GM19240 (cell line): ENCODE measurements at regions not wholly inside any gene's neighbourhood (a gene's known extent, or its start where the extent isn't known, plus 50 kb on each side); places are given as distances from the start of the nearest gene placed in this dataset.
"Not testable (repeated sequence)": the region's sequence is repeated elsewhere in the genome, so short reads cannot be mapped to it uniquely, and the experiment has no call there.

Experiments used
- DNase-seq: peaks from one replicate; pipeline ENCODE4 v3.0.0; 2011; ENCODE audit warnings: low spot score; ENCODE audit not compliant: insufficient read length

- no peak for DNase-seq
These were observed 325.8 kb upstream of the IGF1R start for GRCh38 chr15:98322581-98322980.

DNA sequence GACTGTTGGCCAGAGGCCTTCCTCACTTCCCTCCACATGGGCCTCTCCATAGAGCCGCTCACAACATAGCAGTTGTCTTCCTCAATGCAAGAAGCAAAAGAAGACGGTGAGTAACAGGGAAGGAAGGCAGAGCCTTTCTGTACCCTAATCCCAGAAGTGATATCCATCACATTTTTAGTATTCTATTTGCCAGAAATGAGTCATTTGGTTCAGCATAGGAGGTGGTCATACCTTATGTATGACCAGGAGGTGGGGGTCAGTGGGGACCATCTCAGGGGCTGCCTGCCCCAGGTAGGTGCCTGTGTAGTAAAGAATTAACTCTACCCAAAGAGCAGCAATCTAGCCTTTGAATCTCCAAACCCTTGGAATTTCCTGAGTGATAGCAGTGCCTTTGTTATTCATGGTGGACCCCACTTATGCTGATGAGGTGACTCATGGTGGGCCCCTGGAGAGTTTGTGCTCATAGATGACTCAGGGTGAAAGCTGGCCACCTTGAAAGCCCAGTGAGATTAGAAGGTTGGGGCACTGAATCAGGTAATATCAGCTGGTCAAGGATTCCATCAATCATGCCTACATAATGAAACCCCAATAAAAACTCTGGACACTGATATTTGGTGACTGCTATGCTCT is 323.9 kb upstream of the IGF1R start:
- no peak for DNase-seq

- DNase-seq, result no peak
These were observed 321.5 kb upstream of the IGF1R start for GRCh38 chr15:98326804-98327203.

- DNase-seq, result no peak
These were observed 318.1 kb upstream of the IGF1R start for GRCh38 chr15:98330258-98330657.

GRCh38 chr15:98330692-98331435 is 317.5 kb upstream of the IGF1R start:
- DNase-seq, result no peak

DNA sequence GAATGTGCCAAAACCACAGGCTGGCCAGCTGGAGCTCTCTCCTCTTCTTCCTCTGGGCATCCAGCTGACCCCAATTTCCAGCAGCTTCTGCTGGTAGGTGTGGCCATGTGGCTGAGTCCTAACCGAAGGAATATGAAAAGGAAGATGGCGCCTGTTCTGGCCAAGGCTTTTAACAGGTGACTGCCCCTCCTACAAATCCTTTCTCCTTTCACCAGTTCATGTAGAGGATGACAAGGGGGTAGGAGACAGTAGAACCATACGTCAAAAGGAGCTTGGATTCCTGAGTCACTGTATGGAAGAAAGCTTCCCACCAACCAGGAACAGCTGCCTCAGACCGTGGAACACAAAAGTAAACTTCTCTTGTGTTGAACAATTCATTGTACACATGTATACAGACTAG is 316.7 kb upstream of the IGF1R start:
- DNase-seq, result no peak

GRCh38 chr15:98333251-98333650 is 315.1 kb upstream of the IGF1R start:
- DNase-seq, result no peak

DNA sequence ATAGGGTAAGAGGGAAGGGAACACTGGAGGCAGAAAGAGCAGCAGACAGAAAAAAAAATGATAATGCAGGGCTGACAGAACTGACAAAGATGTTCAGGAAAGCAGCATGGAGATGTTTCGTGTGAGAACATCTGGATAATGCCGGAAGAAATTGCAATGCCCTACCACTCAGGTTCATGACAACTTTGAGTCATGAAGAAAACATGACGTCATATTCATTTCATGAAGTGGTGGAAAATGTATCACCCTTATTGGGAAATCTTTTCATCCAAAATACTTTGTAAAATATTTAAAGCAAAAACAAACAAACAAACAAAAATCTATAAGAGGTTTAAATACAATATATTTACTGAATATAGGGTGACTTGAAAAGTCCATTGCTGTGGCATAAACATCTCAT is 305.4 kb upstream of the IGF1R start:
- DNase-seq, result no peak

GRCh38 chr15:98344591-98344990 is 303.7 kb upstream of the IGF1R start:
- DNase-seq, result no peak

DNA sequence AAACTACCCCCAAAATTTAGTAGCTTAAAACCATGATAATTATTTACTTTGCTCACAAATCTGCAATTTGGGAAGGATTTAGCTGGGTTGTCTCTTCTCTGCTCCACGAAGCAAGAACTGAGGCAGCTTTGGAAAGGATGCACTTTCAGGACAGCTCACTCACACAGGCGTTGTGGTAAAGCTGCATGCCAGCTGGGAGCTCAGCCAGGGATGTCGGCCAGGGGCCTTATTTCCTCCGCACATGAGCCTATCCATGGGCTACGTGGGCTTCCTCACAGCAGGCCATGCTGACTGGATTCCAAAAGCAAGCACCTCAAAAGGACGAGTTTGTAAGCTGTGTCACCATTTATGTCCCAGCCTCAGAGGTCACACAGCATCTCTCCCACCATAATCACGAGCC is 301.3 kb upstream of the IGF1R start:
- DNase-seq, result no peak

DNA sequence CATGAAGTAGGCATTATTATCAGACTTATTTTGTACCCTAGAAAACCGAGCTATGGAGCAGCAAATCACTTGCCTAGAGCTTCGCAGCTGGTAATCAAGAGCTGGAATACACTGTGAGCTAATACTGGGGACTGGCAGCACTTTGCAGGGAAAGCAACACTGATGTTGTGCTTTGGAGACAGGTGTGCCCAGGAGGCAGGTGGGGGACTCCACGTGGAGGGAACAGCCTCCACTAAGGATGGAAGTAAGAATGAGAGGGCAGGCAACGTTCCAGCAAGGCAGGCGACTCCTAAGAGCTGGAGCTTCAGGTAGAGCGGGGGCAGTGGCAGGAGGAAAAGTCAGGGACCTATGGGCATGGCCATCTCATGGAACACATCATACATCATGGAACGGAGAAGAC is 300.5 kb upstream of the IGF1R start:
- no peak for DNase-seq

DNA sequence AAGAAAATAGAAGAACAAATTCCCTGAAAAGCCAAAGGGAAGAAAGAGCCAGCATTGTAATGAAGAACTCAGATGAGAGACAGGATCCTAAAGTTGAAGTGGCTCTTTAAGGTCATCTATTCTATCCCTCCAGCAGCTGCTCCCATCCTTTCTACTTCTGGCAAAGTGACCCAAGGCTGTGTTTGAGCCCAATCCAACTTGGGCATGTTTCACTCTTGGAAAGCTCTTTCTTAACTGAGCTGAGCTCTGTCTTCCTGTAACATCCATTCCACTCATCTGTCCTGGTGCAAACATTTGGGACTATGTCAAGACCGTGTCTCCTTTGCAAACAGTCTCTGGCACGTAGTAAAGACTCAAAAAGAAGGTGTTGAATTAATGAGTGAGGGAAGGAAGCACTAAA is 298.1 kb upstream of the IGF1R start:
- DNase-seq, result no peak

- DNase-seq, result not testable (repeated sequence)
These were observed 290.1 kb upstream of the IGF1R start for GRCh38 chr15:98358274-98358673.

DNA sequence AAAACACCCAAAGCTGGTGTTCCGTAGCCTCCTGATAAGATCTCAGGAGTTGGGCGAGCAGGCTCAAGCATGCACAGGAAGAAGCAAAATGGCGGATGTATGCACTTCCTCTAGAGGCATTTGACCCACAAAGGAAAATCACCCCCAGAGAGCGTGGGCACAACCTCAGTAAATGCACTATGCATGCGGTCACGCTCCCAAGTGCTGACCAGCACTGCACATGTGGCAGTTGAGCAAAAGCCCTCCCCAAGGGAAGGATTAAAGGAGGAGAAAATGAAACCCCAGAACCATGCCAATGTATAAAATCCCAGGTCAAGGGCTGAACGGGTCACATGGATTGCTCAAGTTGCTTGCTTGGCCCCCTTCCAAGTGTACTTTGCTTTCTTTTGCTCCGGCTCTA is 289.4 kb upstream of the IGF1R start:
- DNase-seq, result no peak

- no peak for DNase-seq
These were observed 284.9 kb upstream of the IGF1R start for GRCh38 chr15:98363416-98363815.

- DNase-seq, result no peak
These were observed 284.4 kb upstream of the IGF1R start for GRCh38 chr15:98363955-98364354.

DNA sequence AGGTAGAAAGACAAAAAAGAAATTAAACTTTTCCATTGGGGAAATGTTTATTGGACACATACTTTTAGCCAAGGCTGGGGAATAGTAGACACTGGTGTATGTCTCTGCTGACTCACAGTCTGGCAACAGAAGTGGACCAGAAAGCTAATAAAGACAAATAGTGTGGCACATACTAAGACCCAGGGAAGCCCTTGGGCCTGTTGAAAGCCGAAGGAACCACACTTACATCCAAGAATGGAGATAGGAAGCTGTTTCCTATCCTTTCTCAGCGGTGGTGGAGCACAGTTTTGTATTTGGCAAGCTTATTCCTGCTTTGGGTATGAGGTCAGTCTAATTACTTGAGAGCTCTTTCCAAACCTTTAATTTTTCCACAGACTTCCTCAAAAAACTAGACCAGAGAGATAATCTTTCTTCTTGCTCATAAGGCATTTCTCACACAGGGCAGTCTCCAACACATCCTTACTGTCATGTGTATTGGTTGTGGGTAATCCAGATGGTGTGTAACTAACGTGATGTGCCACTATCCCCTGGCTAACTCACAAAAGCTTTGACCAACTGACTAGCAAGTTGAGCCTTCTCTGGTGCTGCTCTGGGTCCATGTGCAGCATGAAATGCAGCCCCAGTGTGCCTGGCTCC is 279.1 kb upstream of the IGF1R start:
- no peak for DNase-seq

DNA sequence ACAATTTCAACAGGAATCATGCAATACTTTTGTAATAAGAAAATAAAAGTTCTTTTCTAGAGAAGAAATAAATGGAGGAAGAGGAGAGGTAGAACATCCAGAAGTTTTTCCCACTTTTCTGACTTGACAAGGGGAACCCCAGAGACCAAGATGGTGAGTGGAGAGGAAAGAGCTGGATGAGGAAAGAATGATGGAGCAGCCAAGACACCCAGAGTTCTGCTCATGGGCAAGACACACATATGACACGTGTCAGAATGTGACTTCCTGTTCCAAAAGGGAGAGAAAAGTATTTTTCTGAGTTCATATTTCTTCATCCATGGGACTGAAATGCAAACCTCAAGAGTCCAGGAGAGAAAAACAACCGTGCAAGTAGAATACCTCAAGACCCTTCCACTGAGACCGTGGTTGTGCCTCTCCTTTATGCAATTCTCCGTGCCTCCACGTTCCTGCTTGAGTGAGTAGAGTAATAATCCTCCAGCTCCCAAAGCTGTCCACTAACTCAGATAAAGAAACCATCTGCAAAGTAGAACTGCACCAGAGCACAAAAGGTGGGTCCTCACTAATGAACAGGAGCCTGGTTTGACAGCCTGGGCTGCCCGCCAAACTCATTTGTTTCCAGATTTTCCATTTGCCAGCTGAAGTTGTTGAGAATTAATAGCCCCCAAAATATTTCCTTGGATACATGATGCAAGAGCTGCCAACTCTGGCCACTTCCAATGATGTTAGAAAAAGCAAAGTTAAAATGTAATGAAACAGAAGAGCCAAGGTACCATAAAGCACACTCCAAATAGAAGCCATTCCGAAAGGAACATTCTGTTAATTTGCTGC is 272.6 kb upstream of the IGF1R start:
- no peak for DNase-seq

DNA sequence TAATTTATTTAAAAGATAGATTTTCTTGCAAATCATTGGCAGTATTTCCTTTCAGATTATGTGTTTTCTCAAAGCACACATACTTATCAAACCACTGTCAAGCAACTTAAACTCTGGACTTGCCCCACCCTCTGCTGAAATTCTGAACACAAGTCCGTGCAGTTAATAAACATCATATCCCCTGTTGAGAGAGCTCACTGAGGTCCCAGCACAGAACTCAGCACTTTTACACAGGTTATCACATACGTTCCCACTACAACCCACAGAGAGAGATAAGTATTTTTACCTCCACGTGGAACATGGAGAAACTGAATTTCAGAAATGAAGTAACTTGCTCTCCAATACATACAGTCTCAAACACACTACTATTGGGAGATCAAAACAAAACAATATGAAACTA is 267.6 kb upstream of the IGF1R start:
- no peak for DNase-seq

GRCh38 chr15:98381446-98381845 is 266.9 kb upstream of the IGF1R start:
- no peak for DNase-seq

DNA sequence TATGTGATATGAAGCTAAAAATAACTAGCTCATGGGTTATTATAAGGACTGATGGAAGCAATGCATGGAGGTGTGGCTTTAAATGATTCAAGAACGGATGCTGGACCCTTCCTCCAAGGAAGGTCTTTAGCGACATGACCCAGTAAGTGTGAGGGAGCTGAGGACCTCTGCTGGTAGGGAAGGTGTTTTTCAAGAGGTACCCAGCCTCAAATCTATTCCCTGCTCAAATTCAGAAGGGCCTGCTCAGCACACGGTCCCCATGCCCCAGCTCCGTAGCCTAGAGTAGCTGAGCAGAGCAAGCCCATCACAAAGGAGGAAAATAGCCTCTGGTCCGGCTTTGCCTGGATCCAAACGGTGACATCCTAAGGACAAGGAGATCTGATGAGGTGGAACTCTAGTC is 266.2 kb upstream of the IGF1R start:
- DNase-seq, result no peak

- DNase-seq, result no peak
These were observed 264.8 kb upstream of the IGF1R start for GRCh38 chr15:98383571-98383970.
